Globus pallidus (tissue), 1 donor: ENCODE measurements at regions not wholly inside any gene's neighbourhood (a gene's known extent, or its start where the extent isn't known, plus 50 kb on each side); places are given as distances from the start of the nearest gene placed in this dataset.

Experiments
- DNase-seq: peaks from one replicate; pipeline ENCODE4 v3.0.0-alpha.2; 2015; ENCODE audit warnings: low spot score

DNA sequence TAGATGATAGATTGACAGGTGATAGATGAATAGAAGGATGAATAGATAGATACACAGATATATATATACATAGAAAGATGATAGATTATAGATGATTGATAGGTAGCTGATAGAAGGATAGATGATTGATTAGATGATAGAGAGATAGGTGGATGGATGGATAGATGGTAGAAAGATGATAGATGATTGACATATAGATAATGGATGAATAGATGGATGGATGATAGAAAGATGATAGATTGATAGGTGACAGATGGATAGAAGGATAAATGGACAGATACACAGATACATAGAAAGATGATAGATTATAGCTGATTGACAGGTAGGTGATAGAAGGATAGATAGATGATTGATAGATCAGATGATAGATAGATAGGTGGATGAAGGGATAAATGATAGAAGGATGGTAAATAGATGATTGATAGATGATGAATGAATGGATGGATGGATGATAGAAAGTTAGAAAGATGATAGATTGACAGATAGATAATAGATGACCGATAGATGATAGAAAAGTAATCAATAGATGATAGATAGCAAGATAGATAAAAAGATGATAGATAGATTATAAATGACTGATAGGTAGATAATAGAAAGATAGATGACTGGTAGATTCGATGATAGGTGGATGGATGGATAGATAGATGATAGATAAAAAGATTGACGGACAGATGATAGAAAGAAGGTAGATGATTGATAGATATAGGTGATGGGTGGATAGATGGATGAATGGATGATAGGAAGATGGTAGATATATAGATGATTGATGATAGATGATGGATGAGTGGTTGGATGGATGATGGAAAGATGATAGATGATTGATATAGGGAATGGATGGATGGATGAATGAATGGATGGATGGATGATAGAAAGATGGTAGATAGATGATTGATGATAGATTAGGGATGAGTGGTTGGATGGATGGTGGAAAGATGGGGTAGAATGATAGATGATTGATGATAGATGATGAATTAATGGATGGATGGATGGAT is 80.4 kb downstream of the MICALL2 start:
- no peak for DNase-seq

DNA sequence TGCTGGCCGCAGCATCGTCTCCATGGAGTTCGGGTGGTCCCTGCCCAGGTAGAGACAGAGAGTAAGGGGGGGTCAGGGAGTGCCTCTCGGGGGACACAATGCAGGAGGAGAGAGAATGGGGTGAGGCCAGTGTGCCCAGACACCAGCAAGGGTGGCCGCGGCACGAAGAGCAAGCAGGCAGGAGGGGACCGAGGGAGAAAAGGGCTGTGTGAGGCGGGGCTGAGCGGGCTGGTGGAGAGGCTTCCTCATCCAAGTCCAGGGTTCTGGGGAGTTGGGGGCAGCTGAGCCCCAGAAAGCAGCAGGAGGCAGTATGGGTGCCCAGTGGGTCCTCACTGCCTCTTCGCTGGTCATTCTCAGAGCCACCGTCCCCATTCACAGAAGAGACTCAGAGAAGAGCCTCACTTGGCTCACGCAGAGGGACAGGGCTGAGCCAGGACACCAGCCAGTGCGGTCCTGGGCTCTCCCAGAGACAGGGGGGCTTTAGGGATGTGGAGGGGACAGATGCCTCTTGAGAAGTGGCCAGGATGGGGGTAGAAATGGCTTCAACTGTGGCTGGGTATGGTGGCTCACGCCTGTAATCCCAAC is 78.9 kb downstream of the MICALL2 start:
- no peak for DNase-seq

- no peak for DNase-seq
Observed at GRCh38 chr7:1380821-1381580, 78.3 kb downstream of the MICALL2 start.

GRCh38 chr7:1382553-1383397 is 76.5 kb downstream of the MICALL2 start:
- DNase-seq, result no peak

- no peak for DNase-seq
Observed at GRCh38 chr7:1383398-1384112, 75.7 kb downstream of the MICALL2 start.

DNA sequence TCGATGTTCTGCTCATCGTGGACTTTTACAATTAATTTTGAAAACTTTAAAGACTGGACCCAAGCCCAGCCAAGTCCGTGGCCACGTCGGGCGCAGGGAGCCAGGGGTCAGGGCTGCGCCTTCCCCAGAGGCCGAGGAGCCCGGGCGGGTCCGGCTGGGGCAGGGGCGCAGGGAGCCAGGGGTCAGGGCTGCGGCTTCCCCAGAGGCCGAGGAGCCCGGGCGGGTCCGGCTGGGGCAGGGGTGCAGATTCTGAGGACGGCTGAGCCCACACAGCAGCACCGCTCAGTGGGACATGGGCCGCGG is 75.2 kb downstream of the MICALL2 start:
- no peak for DNase-seq
